Mammary epithelial cell (primary cell): ENCODE measurements at regions not wholly inside any gene's neighbourhood (a gene's known extent, or its start where the extent isn't known, plus 50 kb on each side); places are given as distances from the start of the nearest gene placed in this dataset.

Source experiments
- CTCF ChIP-seq, 2 donors: IDR thresholded peaks in 1 of 2; conservative IDR thresholded peaks in 1 of 2; 2 replicates each; pipeline ENCODE4 v1.5.1; 2011 to 2012; ENCODE audit warnings: inconsistent platforms in 2 of 2, low read length in 2 of 2, mild to moderate bottlenecking in 2 of 2, control low read depth in 1 of 2, low read depth in 1 of 2; ENCODE audit not compliant: insufficient read depth in 1 of 2; ENCODE audit errors: extremely low read depth in 1 of 2
- EZH2 ChIP-seq: IDR thresholded peaks from 2 replicates; pipeline ENCODE4 v1.6.1; 2012; ENCODE audit warnings: low read length, inconsistent platforms, borderline replicate concordance

- TF ChIP-seq CTCF (conservative IDR thresholded peaks at IDR 0.05 in 1 of 2, IDR thresholded peaks at IDR 0.05 in 1 of 2; ENCODE audit: extremely low read depth in 1 of 2, insufficient read depth in 1 of 2, low read depth in 1 of 2, low read length in 2 of 2) (no peak), EZH2 (no peak)
Measured at GRCh38 chr5:154702477-154702876, 52.7 kb upstream of the LARP1 start.
